ENCODE measurements at regions not wholly inside any gene's neighbourhood (a gene's known extent, or its start where the extent isn't known, plus 50 kb on each side); places are given as distances from the start of the nearest gene placed in this dataset.

GRCh38 chrX:13483773-13484172, 85.6 kb upstream of the EGFL6 start:
- no peak overlapping the region for H4K8ac ChIP-seq (ENCODE audit: extremely low read depth, insufficient read depth, low read length)
- H3K4me3 ChIP-seq (ENCODE audit: extremely low read depth in 1 of 4, insufficient read depth in 2 of 4, low read depth in 3 of 4, low read length in 4 of 4) = no peak overlapping the region
- DNase-seq (ENCODE audit: low read depth in 1 of 2, low spot score in 2 of 2) (no peak), FAIRE-seq (no peak)
- no peak overlapping the region for H3K4ac ChIP-seq (replicated peaks; ENCODE audit: insufficient read length, low read depth, low read length)
- no peaks in the 10 kb centered on the region for H3K23me2 ChIP-seq (ENCODE audit: low read depth, low read length)
- H3K9me3 ChIP-seq (ENCODE audit: insufficient read depth in 2 of 2, low read depth in 1 of 2, low read length in 1 of 2) = no peaks in the 10 kb centered on the region
- no peak overlapping the region for H3K56ac ChIP-seq (replicated peaks; ENCODE audit: insufficient read length, low read depth, low read length)
- no peak overlapping the region for H4K5ac ChIP-seq (ENCODE audit: insufficient read length, low read depth, low read length)
- no peaks in the 10 kb centered on the region for H3K36me3 ChIP-seq (ENCODE audit: control insufficient read depth in 2 of 4, insufficient read depth in 4 of 4, low read length in 3 of 4)
- H3K4me2 ChIP-seq (ENCODE audit: insufficient read depth in 1 of 2, low read depth in 2 of 2, low read length in 2 of 2) = no peak overlapping the region
- no peaks in the 10 kb centered on the region for H3K27me3 ChIP-seq (replicated peaks in 1 of 4; ENCODE audit: control insufficient read depth in 3 of 4, extremely low read depth in 1 of 4, insufficient read depth in 3 of 4, low read length in 3 of 4)
- H3K14ac ChIP-seq (ENCODE audit: insufficient read length) = no peak overlapping the region
- no peak overlapping the region for H2BK12ac ChIP-seq (ENCODE audit: low read depth, low read length)
- no peak overlapping the region for H2AK5ac ChIP-seq (ENCODE audit: low read depth, low read length)
- no peak overlapping the region for H3K9ac ChIP-seq (replicated peaks in 1 of 4; ENCODE audit: extremely low read depth in 1 of 4, low read depth in 3 of 4, low read length in 3 of 4)
- 100% methylated on average over 3 of the region's 3 CpGs; no CpG with 5 or more reads in 1 of the 2 experiments for WGBS, 2 experiments (ENCODE audit: extremely low coverage in 1 of 2, insufficient coverage in 1 of 2, insufficient read length in 1 of 2, insufficient replicate concordance in 2 of 2, low coverage in 1 of 2, low lambda C conversion rate in 2 of 2, missing lambda C conversion rate in 1 of 2)
- H3K79me1 ChIP-seq (ENCODE audit: low read depth, low read length) = no peaks in the 10 kb centered on the region
- H2BK5ac ChIP-seq (ENCODE audit: low read depth, low read length) = no peak overlapping the region
- H3K27ac ChIP-seq (ENCODE audit: low read depth, low read length) = no peak overlapping the region
- H2AFZ ChIP-seq (ENCODE audit: low read length) = no peak overlapping the region
- H2BK120ac ChIP-seq (replicated peaks; ENCODE audit: low read depth, low read length) = no peak overlapping the region
- ChIA-PET POLR2A (ENCODE audit: partially characterized antibody) (interaction anchor here (0.5 kb wide), 1 partner anchor 122 kb away, joined by 3 read pairs; no protein-coding TSS in a partner anchor), CTCF (ENCODE audit: partially characterized antibody) (interaction anchor here (0.9 to 1.3 kb wide), 2 partner anchors 533 to 537 kb away, joined by 3 to 4 read pairs; no protein-coding TSS in a partner anchor)
- H2BK20ac ChIP-seq (ENCODE audit: low read length) = no peak overlapping the region
- no peaks in the 10 kb centered on the region for H4K20me1 ChIP-seq (replicated peaks in 1 of 2; ENCODE audit: control insufficient read depth in 1 of 2, insufficient read depth in 2 of 2, low read length in 2 of 2)
- H2BK15ac ChIP-seq (ENCODE audit: low read length) = no peak overlapping the region
- no peaks in the 10 kb centered on the region for H3K79me2 ChIP-seq (ENCODE audit: control insufficient read depth in 1 of 2, insufficient read depth in 2 of 2, low read length in 2 of 2)
- H4K91ac ChIP-seq (replicated peaks; ENCODE audit: insufficient read length, low read length) = no peak overlapping the region
- no peak overlapping the region for H3K23ac ChIP-seq (ENCODE audit: insufficient read length)
- H3K4me1 ChIP-seq (replicated peaks in 1 of 4; ENCODE audit: control insufficient read depth in 3 of 4, insufficient read depth in 4 of 4, low read length in 3 of 4) = peaks cover 0 to 2% (median 0%) of the 10 kb centered on the region in 4 experiments; a peak in 1 of 7 replicates
- H3K18ac ChIP-seq (ENCODE audit: extremely low read depth, low read length) = no peak overlapping the region; the same call in 1 of the 2 replicates
- no peak for TF ChIP-seq KDM4A (IDR thresholded peaks at IDR 0.05; ENCODE audit: low read depth, low read length, severe bottlenecking)
- TF ChIP-seq FOSL1 (IDR thresholded peaks at IDR 0.05; ENCODE audit: insufficient read depth, low read depth, low read length) = no peak
- no peak for TF ChIP-seq TAF7 (optimal IDR thresholded peaks at IDR 0.05; ENCODE audit: borderline replicate concordance, low read depth, low read length)
- TF ChIP-seq CTCF (IDR thresholded peaks at IDR 0.05; ENCODE audit: control extremely low read depth in 1 of 3, insufficient read depth in 1 of 3, low read depth in 1 of 3, low read length in 3 of 3) = no peak
- TF ChIP-seq NANOG (IDR thresholded peaks at IDR 0.05; ENCODE audit: insufficient read depth, low read depth, low read length, poor library complexity, severe bottlenecking) = no peak
- no peak for TF ChIP-seq SP1 (IDR thresholded peaks at IDR 0.05; ENCODE audit: low read depth, low read length)
- TF ChIP-seq USF2 (IDR thresholded peaks at IDR 0.05; ENCODE audit: low read length) = no peak
- no peak for TF ChIP-seq GTF2F1 (IDR thresholded peaks at IDR 0.05; ENCODE audit: borderline replicate concordance, low read depth, low read length)
- no peak for TF ChIP-seq CREB1 (IDR thresholded peaks at IDR 0.05)
- TF ChIP-seq CTBP2 (IDR thresholded peaks at IDR 0.05; ENCODE audit: borderline replicate concordance, insufficient read depth, insufficient read length, low read length) = no peak

Data from H1 (cell line).